IMR-90 (cell line): ENCODE measurements at regions not wholly inside any gene's neighbourhood (a gene's known extent, or its start where the extent isn't known, plus 50 kb on each side); places are given as distances from the start of the nearest gene placed in this dataset.

Experiments used
- CEBPB ChIP-seq: IDR thresholded peaks from 2 replicates; pipeline ENCODE4 v1.6.1; 2012; ENCODE audit warnings: low read depth, low read length, improper control_type of control experiment
- CTCF ChIP-seq: conservative IDR thresholded peaks from 2 replicates; pipeline ENCODE4 v1.5.1; 2012; ENCODE audit warnings: mild to moderate bottlenecking, low read depth, low read length, improper control_type of control experiment
- MAFK ChIP-seq: IDR thresholded peaks from 2 replicates; pipeline ENCODE4 v1.6.1; 2012; ENCODE audit warnings: low read depth, low read length, improper control_type of control experiment
- MAZ ChIP-seq: IDR thresholded peaks from 2 replicates; pipeline ENCODE4 v1.6.1; 2012; ENCODE audit warnings: low read depth, mild to moderate bottlenecking, low read length, improper control_type of control experiment, moderate library complexity, borderline replicate concordance
- MXI1 ChIP-seq: IDR thresholded peaks from 2 replicates; pipeline ENCODE4 v1.6.1; 2012; ENCODE audit warnings: low read depth, mild to moderate bottlenecking, low read length, moderate library complexity, borderline replicate concordance
- POLR2A ChIP-seq: IDR thresholded peaks from 2 replicates; pipeline ENCODE4 v1.6.1; 2012; ENCODE audit warnings: mild to moderate bottlenecking, low read depth, low read length
- RCOR1 ChIP-seq: IDR thresholded peaks from 2 replicates; pipeline ENCODE4 v1.6.1; 2012; ENCODE audit warnings: mild to moderate bottlenecking, low read length, improper control_type of control experiment; ENCODE audit not compliant: insufficient replicate concordance
- SMC3 ChIP-seq: fragments of 150-350 bp; IDR thresholded peaks from 2 replicates; pipeline ENCODE4 v1.6.1; 2016; ENCODE audit warnings: low read depth, mild to moderate bottlenecking, antibody characterized with exemption, low read length, moderate library complexity
- USF2 ChIP-seq: fragments of 150-350 bp; IDR thresholded peaks from 2 replicates; pipeline ENCODE4 v1.6.1; 2017; ENCODE audit warnings: mild to moderate bottlenecking, antibody characterized with exemption, low read length, low read depth

- TF ChIP-seq RCOR1 = no peak
- TF ChIP-seq CTCF = no peak
- no peak for TF ChIP-seq POLR2A
- no peak for TF ChIP-seq MAZ
- no peak for TF ChIP-seq CEBPB
- no peak for TF ChIP-seq USF2
- TF ChIP-seq MAFK = no peak
- no peak for TF ChIP-seq MXI1
- TF ChIP-seq SMC3 = no peak
Observed at GRCh38 chr7:114051871-114052331, 133.1 kb upstream of the PPP1R3A start.
